Islet of Langerhans (tissue), 1 donor: ENCODE measurements at regions not wholly inside any gene's neighbourhood (a gene's known extent, or its start where the extent isn't known, plus 50 kb on each side); places are given as distances from the start of the nearest gene placed in this dataset.

ENCODE experiments used
- FAIRE-seq: peaks from one replicate; lab custom pipeline; 2011; peaks lifted over from hg19 to GRCh38; lab: Jason Lieb, UNC

- FAIRE-seq: no peak
These were observed 119.8 kb upstream of the BACE2 start for GRCh38 chr21:41048145-41048544.

- no peak for FAIRE-seq
These were observed 119.3 kb upstream of the BACE2 start for GRCh38 chr21:41048623-41049022.

GRCh38 chr21:41052820-41053555, 115.0 kb upstream of the BACE2 start:
- no peak for FAIRE-seq

GRCh38 chr21:41054018-41054578, 113.9 kb upstream of the BACE2 start:
- no peak for FAIRE-seq

- FAIRE-seq: no peak
These were observed 112.7 kb upstream of the BACE2 start for GRCh38 chr21:41055266-41055665.

- no peak for FAIRE-seq
These were observed 108.1 kb upstream of the BACE2 start for GRCh38 chr21:41059871-41060270.

- FAIRE-seq: no peak
These were observed 106.3 kb upstream of the BACE2 start for GRCh38 chr21:41061701-41062100.

GRCh38 chr21:41064334-41064791, 103.6 kb upstream of the BACE2 start:
- no peak for FAIRE-seq

- FAIRE-seq: no peak
These were observed 103.0 kb upstream of the BACE2 start for GRCh38 chr21:41064951-41065350.

- FAIRE-seq: no peak
These were observed 102.4 kb upstream of the BACE2 start for GRCh38 chr21:41065539-41065938.

- FAIRE-seq: no peak
These were observed 101.6 kb upstream of the BACE2 start for GRCh38 chr21:41066086-41066938.

- no peak for FAIRE-seq
These were observed 100.3 kb upstream of the BACE2 start for GRCh38 chr21:41067709-41068108.

- no peak for FAIRE-seq
These were observed 99.5 kb upstream of the BACE2 start for GRCh38 chr21:41068496-41068895.

- no peak for FAIRE-seq
These were observed 98.9 kb upstream of the BACE2 start for GRCh38 chr21:41068967-41069642.

- FAIRE-seq: no peak
These were observed 97.7 kb upstream of the BACE2 start for GRCh38 chr21:41070284-41070683.

GRCh38 chr21:41071258-41072171, 96.4 kb upstream of the BACE2 start:
- no peak for FAIRE-seq

GRCh38 chr21:41073558-41073957, 94.4 kb upstream of the BACE2 start:
- no peak for FAIRE-seq

- FAIRE-seq: no peak
These were observed 93.4 kb upstream of the BACE2 start for GRCh38 chr21:41074396-41075184.

- no peak for FAIRE-seq
These were observed 92.3 kb upstream of the BACE2 start for GRCh38 chr21:41075656-41076055.

GRCh38 chr21:41076064-41076463, 91.9 kb upstream of the BACE2 start:
- FAIRE-seq: no peak

GRCh38 chr21:41079159-41079558, 88.8 kb upstream of the BACE2 start:
- FAIRE-seq: no peak
